SK-N-SH (cell line): ENCODE measurements at regions not wholly inside any gene's neighbourhood (a gene's known extent, or its start where the extent isn't known, plus 50 kb on each side); places are given as distances from the start of the nearest gene placed in this dataset.

Experiments used
- CTCF ChIA-PET: fragments of 300-600, 350-600 bp; formaldehyde crosslinking; extraction: SDS; loops from one replicate; lab custom pipeline; 2021; lab: Yijun Ruan, JAX
- POLR2A ChIA-PET: fragments of 350-600 bp; sonication (Branson Sonifier 250); formaldehyde crosslinking; extraction: SDS; loops from one replicate; lab custom pipeline; 2020; ENCODE audit warnings: antibody characterized with exemption, inconsistent platforms; lab: Yijun Ruan, JAX
- DNase-seq: peaks from one replicate; pipeline ENCODE4 v3.0.0; 2012
- H2AFZ ChIP-seq: fragments of 200-600 bp; sonication (generic); 2 replicates; pipeline ENCODE4 v1.8.1; 2016; ENCODE audit warnings: antibody characterized with exemption, mild to moderate bottlenecking, low read depth
- H3F3A ChIP-seq: fragments of 200-600 bp; sonication (generic); replicated peaks from 2 replicates; pipeline ENCODE3; 2016; ENCODE audit warnings: antibody characterized with exemption, mild to moderate bottlenecking; ENCODE audit not compliant: insufficient read depth
- H3K27ac ChIP-seq, 2 experiments: fragments of 200-500 bp in 1 of 2; fragments of 200-600 bp in 1 of 2; sonication (Bioruptor generic) in 1 of 2; sonication (generic), shearing (Covaris generic) in 1 of 2; 2 replicates each; pipeline versions ENCODE4 v1.5.1 to v1.6.1; 2014 to 2016; ENCODE audit warnings: low read depth in 2 of 2, inconsistent platforms in 1 of 2, low read length in 1 of 2, mild to moderate bottlenecking in 1 of 2, mixed read lengths in 1 of 2
- H3K27me3 ChIP-seq: fragments of 200-600 bp; sonication (generic), shearing (Covaris generic); 2 replicates; pipeline ENCODE4 v1.6.1; 2016; ENCODE audit warnings: mixed run types; ENCODE audit not compliant: insufficient read depth
- H3K36me3 ChIP-seq, 2 experiments: fragments of 200-500 bp in 1 of 2; fragments of 200-600 bp in 1 of 2; sonication (Bioruptor generic) in 1 of 2; sonication (generic) in 1 of 2; replicated peaks in 1 of 2; 2 replicates each; pipeline versions ENCODE3 to v1.5.1; 2014 to 2016; ENCODE audit warnings: low read length in 1 of 2, mild to moderate bottlenecking in 1 of 2; ENCODE audit not compliant: insufficient read depth in 2 of 2, control insufficient read depth in 1 of 2
- H3K4me1 ChIP-seq, 2 experiments: fragments of 200-500 bp in 1 of 2; fragments of 200-600 bp in 1 of 2; sonication (Bioruptor generic) in 1 of 2; sonication (generic), shearing (Covaris generic) in 1 of 2; 2 replicates each; pipeline versions ENCODE4 v1.5.1 to v1.6.1; 2014 to 2016; ENCODE audit warnings: low read depth in 1 of 2, low read length in 1 of 2, mixed run types in 1 of 2; ENCODE audit not compliant: insufficient read depth in 2 of 2, control insufficient read depth in 1 of 2
- H3K4me2 ChIP-seq: fragments of 200-600 bp; sonication (generic), shearing (Covaris generic); 2 replicates; pipeline ENCODE4 v1.6.1; 2017; ENCODE audit warnings: mixed run types
- H3K4me3 ChIP-seq, 2 experiments: fragments of 200-500 bp in 1 of 2; fragments of 200-600 bp in 1 of 2; sonication (Bioruptor generic) in 1 of 2; sonication (generic), shearing (Covaris generic) in 1 of 2; 2 replicates each; pipeline versions ENCODE4 v1.5.1 to v1.8.1; 2014 to 2016; ENCODE audit warnings: low read depth in 2 of 2, inconsistent platforms in 1 of 2, low read length in 1 of 2, mild to moderate bottlenecking in 1 of 2, mixed read lengths in 1 of 2, moderate library complexity in 1 of 2
- H3K79me2 ChIP-seq: fragments of 200-600 bp; sonication (generic); 2 replicates; pipeline ENCODE4 v1.8.1; 2017; ENCODE audit warnings: mild to moderate bottlenecking; ENCODE audit not compliant: insufficient read depth
- H3K9ac ChIP-seq: fragments of 200-600 bp; sonication (generic); 2 replicates; pipeline ENCODE4 v1.6.1; 2017; ENCODE audit warnings: mixed run types
- H3K9me2 ChIP-seq: fragments of 200-600 bp; sonication (generic); 2 replicates; pipeline ENCODE4 v1.6.1; 2017; ENCODE audit warnings: mixed run types
- H3K9me3 ChIP-seq: fragments of 200-600 bp; sonication (generic); 2 replicates; pipeline ENCODE4 v1.6.1; 2017; ENCODE audit warnings: mixed run types, mild to moderate bottlenecking, moderate library complexity
- H4K20me1 ChIP-seq: fragments of 200-600 bp; sonication (generic); 2 replicates; pipeline ENCODE4 v1.6.1; 2017; ENCODE audit warnings: mild to moderate bottlenecking, mixed run types; ENCODE audit not compliant: insufficient read depth
- CTCF ChIP-seq: fragments of 200-600 bp; sonication (generic); IDR thresholded peaks from 2 replicates; pipeline ENCODE4 v1.6.1; 2017; ENCODE audit warnings: antibody characterized with exemption, mild to moderate bottlenecking, moderate library complexity
- ELF1 ChIP-seq: IDR thresholded peaks from 2 replicates; pipeline ENCODE4 v1.4.0; 2012
- GATA2 ChIP-seq: sonication (generic); formaldehyde crosslinking; IDR thresholded peaks from 2 replicates; pipeline ENCODE4 v1.5.0; 2020; ENCODE audit warnings: mild to moderate bottlenecking, missing genetic modification reagents
- IRF3 ChIP-seq: fragments of 150-350 bp; IDR thresholded peaks from 2 replicates; pipeline ENCODE4 v1.6.1; 2016; ENCODE audit warnings: mild to moderate bottlenecking, low read depth, low read length
- MAX ChIP-seq: IDR thresholded peaks from 2 replicates; pipeline ENCODE4 v1.4.0; 2012; ENCODE audit warnings: low read depth
- MEF2A ChIP-seq: IDR thresholded peaks from 2 replicates; pipeline ENCODE4 v1.4.0; 2012; ENCODE audit warnings: low read depth, borderline replicate concordance
- POLR2AphosphoS5 ChIP-seq: IDR thresholded peaks from 2 replicates; pipeline ENCODE4 v1.6.1; 2012; ENCODE audit warnings: low read depth, low read length
- RXRA ChIP-seq: IDR thresholded peaks from 2 replicates; pipeline ENCODE4 v1.4.0; 2012; ENCODE audit warnings: low read depth, mild to moderate bottlenecking, borderline replicate concordance
- TEAD4 ChIP-seq: IDR thresholded peaks from 2 replicates; pipeline ENCODE4 v1.4.0; 2012; ENCODE audit warnings: mild to moderate bottlenecking, borderline replicate concordance; ENCODE audit not compliant: insufficient read depth
- USF1 ChIP-seq: IDR thresholded peaks from 2 replicates; pipeline ENCODE4 v1.4.0; 2012; ENCODE audit warnings: low read depth, borderline replicate concordance
- ZBTB33 ChIP-seq: IDR thresholded peaks from 2 replicates; pipeline ENCODE4 v1.4.0; 2012; ENCODE audit warnings: low read depth, borderline replicate concordance
- WGBS: methylation state at CpG from one replicate; pipeline ENCODE4 v1.1.6; 2017; ENCODE audit warnings: low lambda C conversion rate; 5-methylcytosine and 5-hydroxymethylcytosine counted together

GRCh38 chr13:44124352-44124751 is 244.6 kb downstream of the LACC1 start:
- Histone ChIP-seq H3K9ac (no peak overlapping the region), H3K4me3 (no peak overlapping the region), H3K79me2 (no peaks in the 10 kb centered on the region), H3K9me3 (peaks cover 8% of the 10 kb centered on the region; the same call in 1 of the 2 replicates)
- TF ChIP-seq CTCF (no peak), MAX (no peak)
- TF ChIP-seq, all 33 proteins: peak for 0
- Histone ChIP-seq H3K27me3 (no peaks in the 10 kb centered on the region), H3K4me2 (no peak overlapping the region), H3K36me3 (no peaks in the 10 kb centered on the region), H3K4me1 (no peaks in the 10 kb centered on the region; a peak in 1 of 4 replicates), H3K27ac (no peak overlapping the region), H3K9me2 (no peaks in the 10 kb centered on the region), H2AFZ (no peak overlapping the region), H3F3A (no peaks in the 10 kb centered on the region), H4K20me1 (no peaks in the 10 kb centered on the region)
- ChIA-PET CTCF (no interaction called here), POLR2A (no interaction called here)
- no peak for DNase-seq
- WGBS: 94% methylated on average over 1 of the region's 1 CpG

- DNase-seq: no peak
- TF ChIP-seq RXRA: no peak
- TF ChIP-seq ZBTB33: no peak
- TF ChIP-seq MAX: no peak
- no peak for TF ChIP-seq MEF2A
- TF ChIP-seq IRF3: no peak
- no peak for TF ChIP-seq ELF1
- no peak for TF ChIP-seq USF1
- TF ChIP-seq CTCF: no peak
- no peak for TF ChIP-seq TEAD4
- TF ChIP-seq POLR2AphosphoS5: no peak
- TF ChIP-seq GATA2 (CRISPR knock-in tag): no peak
- POLR2A ChIA-PET: interaction anchor here (1.0 kb wide), 1 partner anchor 13 kb away, joined by 3 read pairs; no protein-coding TSS in a partner anchor
- Histone ChIP-seq H3F3A (no peaks in the 10 kb centered on the region), H3K4me2 (no peak overlapping the region), H3K4me1 (peaks cover 0 to 2% of the 10 kb centered on the region in 2 experiments; a peak in 1 of 4 replicates), H3K9me3 (peaks cover 8% of the 10 kb centered on the region; the same call in 1 of the 2 replicates), H3K9me2 (no peaks in the 10 kb centered on the region), H4K20me1 (no peaks in the 10 kb centered on the region), H2AFZ (no peak overlapping the region), H3K36me3 (no peaks in the 10 kb centered on the region), H3K27ac (no peak overlapping the region), H3K27me3 (no peaks in the 10 kb centered on the region), H3K9ac (no peak overlapping the region), H3K4me3 (no peak overlapping the region), H3K79me2 (no peaks in the 10 kb centered on the region)
- CTCF ChIA-PET: interaction anchor here (0.6 kb wide), 1 partner anchor 10 kb away, joined by 3 read pairs; no protein-coding TSS in a partner anchor
- 81% methylated on average over 3 of the region's 3 CpGs for WGBS
These were observed 246.3 kb downstream of the LACC1 start for GRCh38 chr13:44125943-44126469.
